ENCODE measurements at regions not wholly inside any gene's neighbourhood (a gene's known extent, or its start where the extent isn't known, plus 50 kb on each side); places are given as distances from the start of the nearest gene placed in this dataset.

DNA sequence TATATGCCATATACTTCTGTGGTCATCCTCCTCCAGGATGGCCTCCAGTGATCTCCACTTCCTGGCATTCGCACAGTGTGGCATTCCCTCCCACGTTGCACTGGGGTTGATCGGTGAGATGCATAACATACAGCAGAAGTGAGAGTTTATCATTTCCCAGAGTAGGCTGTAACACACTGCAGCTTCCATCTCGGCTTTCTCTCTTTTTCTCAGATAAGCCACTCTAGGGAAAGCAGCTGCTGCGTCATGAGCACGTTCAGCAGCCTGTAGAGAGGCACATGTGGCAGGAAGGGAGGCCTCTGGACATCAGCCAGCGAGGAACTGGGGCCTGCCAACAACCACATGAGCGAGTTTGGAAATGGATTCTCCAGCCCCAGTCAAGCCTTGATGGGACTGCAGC, 807.1 kb downstream of the DIAPH3 start:
- TF ChIP-seq, protein P1, sequence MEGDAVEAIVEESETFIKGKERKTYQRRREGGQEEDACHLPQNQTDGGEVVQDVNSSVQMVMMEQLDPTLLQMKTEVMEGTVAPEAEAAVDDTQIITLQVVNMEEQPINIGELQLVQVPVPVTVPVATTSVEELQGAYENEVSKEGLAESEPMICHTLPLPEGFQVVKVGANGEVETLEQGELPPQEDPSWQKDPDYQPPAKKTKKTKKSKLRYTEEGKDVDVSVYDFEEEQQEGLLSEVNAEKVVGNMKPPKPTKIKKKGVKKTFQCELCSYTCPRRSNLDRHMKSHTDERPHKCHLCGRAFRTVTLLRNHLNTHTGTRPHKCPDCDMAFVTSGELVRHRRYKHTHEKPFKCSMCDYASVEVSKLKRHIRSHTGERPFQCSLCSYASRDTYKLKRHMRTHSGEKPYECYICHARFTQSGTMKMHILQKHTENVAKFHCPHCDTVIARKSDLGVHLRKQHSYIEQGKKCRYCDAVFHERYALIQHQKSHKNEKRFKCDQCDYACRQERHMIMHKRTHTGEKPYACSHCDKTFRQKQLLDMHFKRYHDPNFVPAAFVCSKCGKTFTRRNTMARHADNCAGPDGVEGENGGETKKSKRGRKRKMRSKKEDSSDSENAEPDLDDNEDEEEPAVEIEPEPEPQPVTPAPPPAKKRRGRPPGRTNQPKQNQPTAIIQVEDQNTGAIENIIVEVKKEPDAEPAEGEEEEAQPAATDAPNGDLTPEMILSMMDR (IDR thresholded peaks at IDR 0.05) = no peak
- no peak for TF ChIP-seq POLR2A (IDR thresholded peaks at IDR 0.05)
